GM19240 (cell line): ENCODE measurements at regions not wholly inside any gene's neighbourhood (a gene's known extent, or its start where the extent isn't known, plus 50 kb on each side); places are given as distances from the start of the nearest gene placed in this dataset.
"Not testable (repeated sequence)": the region's sequence is repeated elsewhere in the genome, so short reads cannot be mapped to it uniquely, and the experiment has no call there.

Source experiments
- DNase-seq: peaks from one replicate; pipeline ENCODE4 v3.0.0; 2011; ENCODE audit warnings: low spot score; ENCODE audit not compliant: insufficient read length

GRCh38 chr18:58805467-58806187, 59.0 kb upstream of the ZNF532 start:
- DNase-seq = no peak

GRCh38 chr18:58806826-58807714, 57.6 kb upstream of the ZNF532 start:
- peak; percentile 70 for DNase-seq

GRCh38 chr18:58807766-58808165, 56.9 kb upstream of the ZNF532 start:
- no peak for DNase-seq

- DNase-seq = no peak
These were observed 56.3 kb upstream of the ZNF532 start for GRCh38 chr18:58808349-58808748.

GRCh38 chr18:58811859-58812258, 52.8 kb upstream of the ZNF532 start:
- DNase-seq = not testable (repeated sequence)

GRCh38 chr18:58813105-58813504, 51.6 kb upstream of the ZNF532 start:
- no peak for DNase-seq

- no peak for DNase-seq
These were observed 51.0 kb upstream of the ZNF532 start for GRCh38 chr18:58813561-58814225.

DNA sequence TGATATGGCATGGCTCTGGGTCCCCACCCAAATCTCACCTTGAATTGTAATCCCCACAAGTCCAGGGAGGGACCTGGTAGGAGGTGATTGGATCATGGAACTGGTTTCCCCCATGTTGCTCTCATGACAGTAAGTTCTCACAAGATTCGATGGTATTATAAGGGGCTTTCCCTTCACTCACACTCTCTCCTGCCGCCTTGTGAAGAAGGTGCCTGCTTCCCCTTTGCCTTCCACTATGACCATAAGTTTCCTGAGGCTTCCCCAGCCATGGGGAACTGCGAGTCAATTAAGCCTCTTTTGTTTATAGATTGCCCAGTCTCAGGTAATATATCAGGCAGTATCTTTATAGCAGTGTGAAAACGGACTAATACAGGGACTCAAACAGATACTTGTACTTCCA, 50.4 kb upstream of the ZNF532 start:
- DNase-seq = no peak
